ENCODE measurements at regions not wholly inside any gene's neighbourhood (a gene's known extent, or its start where the extent isn't known, plus 50 kb on each side); places are given as distances from the start of the nearest gene placed in this dataset.

GRCh38 chr3:40680685-40681657 lies 156.2 kb downstream of the ZNF621 start (continued):
- TF ChIP-seq JUN (IDR thresholded peaks at IDR 0.05; ENCODE audit: low read depth, low read length) (no peak), SIX5 (IDR thresholded peaks at IDR 0.05; ENCODE audit: low read depth, low read length) (no peak), KDM5A (IDR thresholded peaks at IDR 0.05; ENCODE audit: low read length) (no peak), CTBP2 (IDR thresholded peaks at IDR 0.05; ENCODE audit: borderline replicate concordance, insufficient read depth, insufficient read length, low read length) (no peak), CBX8 (IDR thresholded peaks at IDR 0.05; ENCODE audit: borderline replicate concordance, low read depth, low read length) (no peak), BCL11A (IDR thresholded peaks at IDR 0.05; ENCODE audit: low read depth in 2 of 2, low read length in 2 of 2) (no peak), ATF2 (IDR thresholded peaks at IDR 0.05; ENCODE audit: low read length) (no peak)
